Subcutaneous abdominal adipose tissue (tissue), 5 donors: ENCODE measurements at regions not wholly inside any gene's neighbourhood (a gene's known extent, or its start where the extent isn't known, plus 50 kb on each side); places are given as distances from the start of the nearest gene placed in this dataset.

Experiments
- H3K27ac ChIP-seq: one replicate; pipeline ENCODE4 v1.7.0; 2013; ENCODE audit warnings: low read depth, mild to moderate bottlenecking, inconsistent platforms, low read length, moderate library complexity
- H3K27me3 ChIP-seq, 5 donors: one replicate each; pipeline ENCODE4 v1.7.0; 2013; ENCODE audit warnings: low read length in 5 of 5, inconsistent platforms in 1 of 5; ENCODE audit not compliant: control insufficient read depth in 5 of 5, insufficient read depth in 4 of 5
- H3K36me3 ChIP-seq, 5 donors: one replicate each; pipeline ENCODE4 v1.7.0; 2013; ENCODE audit warnings: low read length in 5 of 5; ENCODE audit not compliant: control insufficient read depth in 5 of 5, insufficient read depth in 5 of 5
- H3K4me1 ChIP-seq, 5 donors: one replicate each; pipeline ENCODE4 v1.7.0; 2013; ENCODE audit warnings: low read length in 5 of 5, mild to moderate bottlenecking in 3 of 5, moderate library complexity in 1 of 5; ENCODE audit not compliant: control insufficient read depth in 5 of 5, insufficient read depth in 5 of 5
- H3K4me3 ChIP-seq, 5 donors: one replicate each; pipeline ENCODE4 v1.7.0; 2013; ENCODE audit warnings: low read length in 5 of 5, low read depth in 1 of 5
- H3K9ac ChIP-seq, 5 donors: one replicate each; pipeline ENCODE4 v1.7.0; 2013; ENCODE audit warnings: low read length in 5 of 5, mild to moderate bottlenecking in 4 of 5, moderate library complexity in 3 of 5
- H3K9me3 ChIP-seq, 5 donors: one replicate each; pipeline ENCODE4 v1.7.0; 2013; ENCODE audit warnings: low read length in 5 of 5; ENCODE audit not compliant: control insufficient read depth in 5 of 5
- donor health status: healthy.
- donor health status: healthy.
- donor health status: healthy.
- donor health status: healthy.
- donor health status: healthy.

DNA sequence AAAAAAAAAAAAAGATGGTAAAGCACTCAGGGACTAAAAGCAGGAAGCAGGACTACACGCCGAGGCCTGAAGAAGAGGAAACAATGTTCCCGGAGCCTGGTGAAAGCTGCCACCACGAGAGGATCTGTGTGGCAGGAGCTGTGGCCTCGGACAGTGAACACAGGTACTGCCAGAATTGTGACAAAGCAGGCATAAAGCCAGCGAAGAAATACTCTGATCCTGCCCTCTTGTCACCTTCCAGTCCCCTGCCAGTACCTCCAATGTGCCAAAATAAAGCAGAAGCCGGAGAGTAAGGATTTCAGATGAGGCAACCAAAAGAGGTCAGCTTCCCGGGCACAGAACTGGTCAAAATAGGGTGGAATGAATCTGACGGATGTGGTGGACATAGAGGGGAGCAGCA is 211.5 kb upstream of the TARS1 start:
- Histone ChIP-seq H3K36me3 (no peaks in the 10 kb centered on the region), H3K4me3 (no peak overlapping the region), H3K9ac (peak overlapping the region in 2 of 5 donors; percentile 2 to 3), H3K27me3 (no peaks in the 10 kb centered on the region), H3K27ac (peak overlapping the region; percentile 18), H3K4me1 (peaks cover 0 to 32% (median 4%) of the 10 kb centered on the region in 5 donors), H3K9me3 (peaks cover 0 to 4% (median 0%) of the 10 kb centered on the region in 5 donors)

- no peak overlapping the region for H3K9ac ChIP-seq
- H3K27ac ChIP-seq: peak overlapping the region; percentile 31
- no peaks in the 10 kb centered on the region for H3K27me3 ChIP-seq
Measured at GRCh38 chr5:33230467-33231078, 210.2 kb upstream of the TARS1 start.

DNA sequence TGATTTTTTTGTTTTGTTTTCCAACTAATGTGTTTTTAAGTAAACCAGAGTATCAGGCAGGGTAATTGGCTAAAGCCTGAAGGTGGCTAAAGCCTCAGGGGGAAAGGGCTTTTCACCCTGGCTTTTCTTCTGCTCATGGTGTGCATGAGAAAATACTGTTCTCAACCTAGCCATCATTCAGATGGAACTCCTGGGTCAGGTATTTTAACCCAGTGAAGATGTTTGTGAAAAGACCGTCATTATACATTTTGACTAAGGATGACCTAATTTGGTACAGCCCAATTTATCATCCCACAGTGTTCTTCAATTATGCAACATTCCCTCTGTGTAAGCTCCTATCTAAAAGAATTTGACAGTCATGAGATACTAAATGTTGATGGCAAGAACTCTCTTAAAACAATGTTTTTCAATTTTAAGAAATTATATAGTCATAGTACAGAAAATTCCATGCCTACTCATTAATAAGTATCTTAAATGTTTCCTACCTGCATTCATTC is 209.5 kb upstream of the TARS1 start:
- Histone ChIP-seq H3K36me3 (no peaks in the 10 kb centered on the region), H3K4me1 (peaks cover 0 to 32% (median 0%) of the 10 kb centered on the region in 5 donors), H3K27ac (peak overlapping the region; percentile 28), H3K9me3 (no peaks in the 10 kb centered on the region), H3K9ac (no peak overlapping the region), H3K4me3 (no peak overlapping the region), H3K27me3 (no peaks in the 10 kb centered on the region)

More at GRCh38 chr5:33230467-33231078, 210.2 kb upstream of the TARS1 start:
- H3K9me3 ChIP-seq: peaks cover 0 to 4% (median 0%) of the 10 kb centered on the region in 5 donors
- H3K4me1 ChIP-seq: peaks cover 0 to 32% (median 0%) of the 10 kb centered on the region in 5 donors
- H3K4me3 ChIP-seq: no peak overlapping the region
- H3K36me3 ChIP-seq: no peaks in the 10 kb centered on the region

DNA sequence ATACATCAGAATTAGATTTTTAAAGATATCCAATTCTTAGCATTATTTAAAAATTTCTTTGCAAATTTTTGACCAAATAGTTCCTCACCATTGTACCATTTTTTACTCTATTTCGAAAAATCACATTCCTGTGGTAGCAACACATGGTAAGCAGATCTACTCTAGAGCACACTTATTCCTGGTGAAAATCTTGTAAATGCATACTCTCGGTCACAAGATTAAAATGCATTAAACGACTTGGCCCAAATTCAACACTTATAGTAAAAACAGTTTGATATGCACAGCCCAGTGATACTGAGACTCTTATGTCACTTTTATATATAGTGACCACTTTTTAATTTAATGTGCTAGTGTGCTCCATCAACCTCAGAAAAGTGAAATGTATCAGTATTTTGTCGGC is 208.8 kb upstream of the TARS1 start:
- Histone ChIP-seq H3K4me3 (no peak overlapping the region), H3K4me1 (peaks cover 0 to 32% (median 0%) of the 10 kb centered on the region in 5 donors), H3K36me3 (no peaks in the 10 kb centered on the region), H3K9me3 (no peaks in the 10 kb centered on the region), H3K27ac (no peak overlapping the region), H3K27me3 (no peaks in the 10 kb centered on the region), H3K9ac (no peak overlapping the region)

DNA sequence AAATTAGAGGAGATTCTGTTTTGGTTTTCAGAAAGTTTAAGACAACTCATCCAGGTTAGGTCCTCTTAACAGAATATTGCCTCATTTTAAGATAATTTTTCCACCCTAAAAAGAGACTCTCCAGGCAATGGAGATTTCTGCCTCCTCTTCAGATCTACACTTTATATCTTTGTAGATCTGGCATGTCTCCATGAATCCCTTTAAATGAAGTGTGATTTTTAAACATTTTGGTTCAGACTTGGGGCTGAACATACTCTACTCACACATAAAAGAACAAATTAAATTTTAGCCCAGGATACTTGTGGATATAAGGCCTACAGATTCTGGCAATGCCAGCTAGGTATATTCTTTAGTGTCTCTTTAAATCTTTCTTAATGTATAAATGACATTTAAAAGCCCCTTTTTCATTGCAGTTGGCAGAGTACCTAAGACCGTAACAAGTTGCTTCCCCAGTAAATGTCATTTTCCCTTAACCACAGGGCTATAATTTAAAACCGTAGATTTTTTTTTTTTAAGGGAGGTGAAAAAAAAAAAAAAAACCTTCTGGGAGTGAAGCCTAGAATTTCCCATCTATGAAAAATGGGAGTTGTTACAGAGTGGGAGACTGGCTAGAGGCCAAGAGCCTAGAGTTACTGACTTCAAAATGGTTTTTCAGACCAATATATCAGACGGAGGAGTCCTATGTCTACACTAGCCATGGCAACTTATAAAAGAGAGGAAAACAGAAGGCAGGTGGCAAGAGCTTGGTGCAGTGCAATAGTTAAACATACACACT is 207.8 kb upstream of the TARS1 start:
- H3K9ac ChIP-seq: no peak overlapping the region
- H3K27me3 ChIP-seq: no peaks in the 10 kb centered on the region
- no peak overlapping the region for H3K27ac ChIP-seq
- no peaks in the 10 kb centered on the region for H3K36me3 ChIP-seq
- no peaks in the 10 kb centered on the region for H3K9me3 ChIP-seq
- H3K4me3 ChIP-seq: no peak overlapping the region
- H3K4me1 ChIP-seq: peaks cover 0 to 28% (median 0%) of the 10 kb centered on the region in 5 donors

DNA sequence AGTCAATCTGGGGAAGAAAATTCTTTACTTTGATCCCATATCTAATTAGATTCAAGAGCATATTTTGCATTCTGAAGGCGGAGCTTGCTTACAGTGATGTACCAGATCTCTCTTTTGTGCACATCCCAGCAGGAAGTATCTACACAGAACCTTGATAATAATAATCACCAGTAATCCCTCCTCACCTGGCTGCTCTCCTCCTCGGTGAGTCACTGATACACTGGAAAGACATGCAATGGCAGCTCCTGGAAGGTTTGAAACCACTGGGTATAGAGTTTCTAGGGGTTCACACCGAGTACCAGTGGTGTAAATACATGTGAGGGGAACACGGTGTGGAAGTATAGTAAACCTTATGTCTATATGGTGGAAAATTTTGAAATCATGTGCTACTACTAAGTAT is 205.5 kb upstream of the TARS1 start:
- Histone ChIP-seq H3K36me3 (no peaks in the 10 kb centered on the region), H3K9ac (no peak overlapping the region), H3K27ac (no peak overlapping the region), H3K9me3 (no peaks in the 10 kb centered on the region), H3K4me1 (peaks cover 0 to 7% (median 0%) of the 10 kb centered on the region in 5 donors), H3K27me3 (no peaks in the 10 kb centered on the region), H3K4me3 (no peak overlapping the region)

- H3K27me3 ChIP-seq: no peaks in the 10 kb centered on the region
- peaks cover 0 to 7% (median 0%) of the 10 kb centered on the region in 5 donors for H3K4me1 ChIP-seq
- no peak overlapping the region for H3K4me3 ChIP-seq
- no peak overlapping the region for H3K9ac ChIP-seq
- no peak overlapping the region for H3K27ac ChIP-seq
- H3K36me3 ChIP-seq: no peaks in the 10 kb centered on the region
- H3K9me3 ChIP-seq: no peaks in the 10 kb centered on the region
Measured at GRCh38 chr5:33235824-33236223, 204.9 kb upstream of the TARS1 start.

DNA sequence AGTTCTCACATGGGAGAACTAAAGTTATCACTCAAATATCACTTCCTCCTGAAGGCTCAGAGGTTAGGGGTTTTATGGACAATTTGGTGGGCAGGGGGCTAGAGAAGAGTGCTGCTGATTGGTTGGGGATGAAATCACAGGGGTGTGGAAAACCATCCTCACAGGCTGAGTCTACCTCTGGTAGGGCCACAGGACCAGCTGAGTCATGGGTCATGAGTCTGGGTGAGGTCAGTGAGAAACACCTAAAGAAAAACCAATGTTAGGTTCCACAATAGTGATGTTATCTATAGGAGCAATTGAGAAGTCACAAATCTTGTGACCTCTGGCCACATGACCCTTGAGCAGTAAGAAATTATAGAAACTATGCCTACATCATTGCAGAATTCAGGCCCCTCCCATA is 203.3 kb upstream of the TARS1 start:
- Histone ChIP-seq H3K9ac (no peak overlapping the region), H3K4me3 (no peak overlapping the region), H3K9me3 (no peaks in the 10 kb centered on the region)

GRCh38 chr5:33238826-33239695 is 201.7 kb upstream of the TARS1 start:
- H3K36me3 ChIP-seq: no peaks in the 10 kb centered on the region
- no peaks in the 10 kb centered on the region for H3K27me3 ChIP-seq
- no peak overlapping the region for H3K9ac ChIP-seq
- H3K27ac ChIP-seq: no peak overlapping the region
- H3K4me1 ChIP-seq: peaks cover 0 to 14% (median 11%) of the 10 kb centered on the region in 5 donors
- H3K9me3 ChIP-seq: no peaks in the 10 kb centered on the region
- no peak overlapping the region for H3K4me3 ChIP-seq

More for the DNA sequence above, 203.3 kb upstream of the TARS1 start:
- no peak overlapping the region for H3K27ac ChIP-seq
- H3K4me1 ChIP-seq: peaks cover 0 to 14% (median 11%) of the 10 kb centered on the region in 5 donors
- no peaks in the 10 kb centered on the region for H3K27me3 ChIP-seq
- no peaks in the 10 kb centered on the region for H3K36me3 ChIP-seq
